Retinal pigment epithelial cell (primary cell): ENCODE measurements at regions not wholly inside any gene's neighbourhood (a gene's known extent, or its start where the extent isn't known, plus 50 kb on each side); places are given as distances from the start of the nearest gene placed in this dataset.

ENCODE experiments used
- DNase-seq: peaks from one replicate; pipeline ENCODE4 v3.0.0-alpha.2; 2010; ENCODE audit warnings: low read depth
- H3K4me3 ChIP-seq: 2 replicates; pipeline ENCODE4 v1.5.1; 2011; ENCODE audit warnings: mild to moderate bottlenecking, low read length, control low read depth, moderate library complexity
- TF ChIP-seq, protein P1 (sequence below): conservative IDR thresholded peaks from 2 replicates; pipeline ENCODE4 v1.5.1; 2011; ENCODE audit warnings: low read depth, low read length, control low read depth, inconsistent platforms

DNA sequence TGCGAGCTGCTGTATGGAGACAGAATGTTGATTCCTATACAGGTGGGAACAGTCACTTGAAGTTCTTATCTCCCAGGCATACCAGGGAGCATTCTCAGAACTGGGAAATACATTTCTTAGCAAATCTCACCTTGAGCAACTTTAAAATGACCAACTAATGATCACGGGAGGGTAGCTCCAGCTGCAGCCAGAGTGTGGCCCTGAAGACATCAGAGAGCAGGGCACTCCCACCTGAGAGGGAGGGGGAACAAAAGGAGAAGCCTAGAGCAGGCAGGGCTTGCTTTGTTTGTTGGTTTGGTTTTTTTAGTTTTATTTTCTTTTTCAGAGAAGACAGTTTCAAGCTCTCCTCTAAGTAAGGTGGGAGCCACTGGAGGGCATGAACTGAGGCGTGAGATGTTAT, 101.1 kb downstream of the OTX2 start:
- TF ChIP-seq, protein P1, sequence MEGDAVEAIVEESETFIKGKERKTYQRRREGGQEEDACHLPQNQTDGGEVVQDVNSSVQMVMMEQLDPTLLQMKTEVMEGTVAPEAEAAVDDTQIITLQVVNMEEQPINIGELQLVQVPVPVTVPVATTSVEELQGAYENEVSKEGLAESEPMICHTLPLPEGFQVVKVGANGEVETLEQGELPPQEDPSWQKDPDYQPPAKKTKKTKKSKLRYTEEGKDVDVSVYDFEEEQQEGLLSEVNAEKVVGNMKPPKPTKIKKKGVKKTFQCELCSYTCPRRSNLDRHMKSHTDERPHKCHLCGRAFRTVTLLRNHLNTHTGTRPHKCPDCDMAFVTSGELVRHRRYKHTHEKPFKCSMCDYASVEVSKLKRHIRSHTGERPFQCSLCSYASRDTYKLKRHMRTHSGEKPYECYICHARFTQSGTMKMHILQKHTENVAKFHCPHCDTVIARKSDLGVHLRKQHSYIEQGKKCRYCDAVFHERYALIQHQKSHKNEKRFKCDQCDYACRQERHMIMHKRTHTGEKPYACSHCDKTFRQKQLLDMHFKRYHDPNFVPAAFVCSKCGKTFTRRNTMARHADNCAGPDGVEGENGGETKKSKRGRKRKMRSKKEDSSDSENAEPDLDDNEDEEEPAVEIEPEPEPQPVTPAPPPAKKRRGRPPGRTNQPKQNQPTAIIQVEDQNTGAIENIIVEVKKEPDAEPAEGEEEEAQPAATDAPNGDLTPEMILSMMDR, result no peak
- no peak overlapping the region for H3K4me3 ChIP-seq
- DNase-seq, result no peak

DNA sequence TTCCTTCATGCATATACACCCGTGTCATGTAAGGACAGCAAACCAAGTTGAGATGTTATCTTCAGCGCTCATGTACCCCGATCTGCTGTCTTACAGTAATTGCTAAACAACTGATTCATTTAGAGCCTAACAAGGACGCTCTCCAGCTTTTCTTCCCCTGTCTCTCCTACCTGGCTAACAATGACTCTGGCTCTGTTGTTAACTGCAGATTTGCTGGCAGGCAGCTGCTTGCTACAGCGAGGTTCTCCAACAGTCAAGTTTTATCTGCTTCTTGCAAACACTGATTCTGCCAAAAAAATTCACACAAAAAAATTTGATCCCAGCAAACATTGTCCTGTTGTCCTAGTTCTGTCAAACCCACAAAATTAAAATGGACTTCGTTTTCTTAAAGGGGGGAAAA, 101.6 kb downstream of the OTX2 start:
- no peak overlapping the region for H3K4me3 ChIP-seq
- no peak for DNase-seq
- TF ChIP-seq, protein P1, result no peak

DNA sequence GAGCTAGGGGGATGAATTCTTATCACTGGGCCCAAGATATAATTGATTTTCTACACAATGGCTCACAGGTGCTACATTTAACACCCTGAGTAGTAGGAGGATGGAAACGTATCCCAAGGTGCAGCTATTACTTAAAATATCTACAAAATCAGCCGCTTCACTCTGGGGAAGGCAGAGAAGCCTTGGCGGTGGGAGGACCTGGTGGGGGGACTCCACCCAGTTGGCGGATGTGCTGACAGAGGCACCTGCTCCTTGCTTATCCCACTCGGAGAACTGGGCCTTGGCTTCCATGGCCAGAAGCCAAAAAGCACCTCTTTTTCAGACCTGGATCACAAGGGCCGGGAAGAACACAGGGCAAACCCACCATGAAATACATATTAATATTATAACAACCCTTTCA, 106.3 kb downstream of the OTX2 start:
- DNase-seq, result no peak
- H3K4me3 ChIP-seq, result no peak overlapping the region

DNA sequence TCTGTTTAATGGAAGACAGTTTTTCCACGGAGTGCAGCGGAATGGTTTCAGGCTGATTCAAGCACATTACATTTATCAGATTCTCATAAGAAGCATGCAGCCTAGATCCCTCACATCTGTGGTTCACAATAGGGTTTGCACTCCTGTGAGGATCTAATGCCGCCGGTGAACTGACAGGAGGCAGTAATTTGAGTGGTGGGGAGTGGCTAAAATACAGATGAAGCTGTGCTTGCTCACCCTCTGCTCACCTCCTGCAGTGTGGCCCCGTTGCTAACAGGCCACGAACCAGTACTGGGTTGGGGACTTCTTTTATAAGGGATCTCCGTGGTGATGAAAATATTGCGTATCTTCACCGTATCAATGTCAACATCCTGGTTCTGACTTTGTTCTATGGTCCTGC, 107.8 kb downstream of the OTX2 start:
- TF ChIP-seq, protein P1, result no peak
- H3K4me3 ChIP-seq, result no peak overlapping the region
- DNase-seq, result no peak

More for the DNA sequence above, 106.3 kb downstream of the OTX2 start:
- TF ChIP-seq, protein P1, result no peak
